ENCODE measurements at regions not wholly inside any gene's neighbourhood (a gene's known extent, or its start where the extent isn't known, plus 50 kb on each side); places are given as distances from the start of the nearest gene placed in this dataset.

DNA sequence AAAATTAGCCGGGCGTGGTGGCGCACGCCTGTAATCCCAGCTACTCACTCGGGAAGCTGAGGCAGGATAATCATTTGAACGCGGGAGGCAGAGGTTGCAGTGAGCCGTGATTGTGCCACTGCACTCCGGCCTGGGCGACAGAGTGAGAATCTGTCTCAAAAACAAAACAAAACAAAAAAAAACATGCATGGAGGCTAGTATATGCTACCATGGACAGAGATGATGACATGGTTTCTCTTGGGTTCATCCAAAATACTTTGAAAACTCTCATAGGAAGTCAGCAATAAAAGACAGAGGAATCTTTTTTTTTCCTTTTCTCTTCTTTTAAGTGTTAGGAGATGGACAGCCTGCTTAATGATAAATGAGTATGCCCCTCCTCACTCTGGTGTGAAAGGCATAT lies 137.7 kb upstream of the MB21D2 start:
- no peaks in the 10 kb centered on the region for H3K9me2 ChIP-seq (replicated peaks; ENCODE audit: control insufficient read depth, low read length)
- no peak overlapping the region for H3K27ac ChIP-seq (ENCODE audit: low read depth, low read length)
- no peak overlapping the region for H3K4me3 ChIP-seq (ENCODE audit: low read length)
- no peaks in the 10 kb centered on the region for H3F3A ChIP-seq (ENCODE audit: control insufficient read depth, insufficient read depth)
- H3K4me1 ChIP-seq (ENCODE audit: control insufficient read depth, low read length) = no peaks in the 10 kb centered on the region
- TF ChIP-seq EZH2phosphoT487 (IDR thresholded peaks at IDR 0.05; ENCODE audit: borderline replicate concordance, low read length) = no peak
- TF ChIP-seq, protein P1, sequence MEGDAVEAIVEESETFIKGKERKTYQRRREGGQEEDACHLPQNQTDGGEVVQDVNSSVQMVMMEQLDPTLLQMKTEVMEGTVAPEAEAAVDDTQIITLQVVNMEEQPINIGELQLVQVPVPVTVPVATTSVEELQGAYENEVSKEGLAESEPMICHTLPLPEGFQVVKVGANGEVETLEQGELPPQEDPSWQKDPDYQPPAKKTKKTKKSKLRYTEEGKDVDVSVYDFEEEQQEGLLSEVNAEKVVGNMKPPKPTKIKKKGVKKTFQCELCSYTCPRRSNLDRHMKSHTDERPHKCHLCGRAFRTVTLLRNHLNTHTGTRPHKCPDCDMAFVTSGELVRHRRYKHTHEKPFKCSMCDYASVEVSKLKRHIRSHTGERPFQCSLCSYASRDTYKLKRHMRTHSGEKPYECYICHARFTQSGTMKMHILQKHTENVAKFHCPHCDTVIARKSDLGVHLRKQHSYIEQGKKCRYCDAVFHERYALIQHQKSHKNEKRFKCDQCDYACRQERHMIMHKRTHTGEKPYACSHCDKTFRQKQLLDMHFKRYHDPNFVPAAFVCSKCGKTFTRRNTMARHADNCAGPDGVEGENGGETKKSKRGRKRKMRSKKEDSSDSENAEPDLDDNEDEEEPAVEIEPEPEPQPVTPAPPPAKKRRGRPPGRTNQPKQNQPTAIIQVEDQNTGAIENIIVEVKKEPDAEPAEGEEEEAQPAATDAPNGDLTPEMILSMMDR (IDR thresholded peaks at IDR 0.05; ENCODE audit: low read depth, low read length, poor library complexity, severe bottlenecking) = no peak
- no peak overlapping the region for H3K4me2 ChIP-seq (ENCODE audit: low read length)
- no peaks in the 10 kb centered on the region for H3K36me3 ChIP-seq (ENCODE audit: control insufficient read depth, low read length)
- H3K9me3 ChIP-seq (ENCODE audit: control insufficient read depth, insufficient read depth, low read length) = no peaks in the 10 kb centered on the region
- H3K79me2 ChIP-seq (ENCODE audit: control insufficient read depth, low read length) = no peaks in the 10 kb centered on the region
- no peaks in the 10 kb centered on the region for H3K27me3 ChIP-seq (ENCODE audit: control insufficient read depth, low read length)
- no peaks in the 10 kb centered on the region for H4K20me1 ChIP-seq (ENCODE audit: control insufficient read depth, insufficient read depth, low read depth, low read length)

GRCh38 chr3:193057616-193058015 lies 140.0 kb upstream of the MB21D2 start:
- Histone ChIP-seq H3F3A (ENCODE audit: control insufficient read depth, insufficient read depth) (no peaks in the 10 kb centered on the region), H3K79me2 (ENCODE audit: control insufficient read depth, low read length) (no peaks in the 10 kb centered on the region), H3K27ac (ENCODE audit: low read depth, low read length) (no peak overlapping the region), H3K36me3 (ENCODE audit: control insufficient read depth, low read length) (no peaks in the 10 kb centered on the region), H3K27me3 (ENCODE audit: control insufficient read depth, low read length) (no peaks in the 10 kb centered on the region), H3K4me3 (ENCODE audit: low read length) (no peak overlapping the region), H3K9me3 (ENCODE audit: control insufficient read depth, insufficient read depth, low read length) (no peaks in the 10 kb centered on the region), H4K20me1 (ENCODE audit: control insufficient read depth, insufficient read depth, low read depth, low read length) (no peaks in the 10 kb centered on the region), H3K9me2 (replicated peaks; ENCODE audit: control insufficient read depth, low read length) (no peaks in the 10 kb centered on the region), H3K4me1 (ENCODE audit: control insufficient read depth, low read length) (no peaks in the 10 kb centered on the region), H3K4me2 (ENCODE audit: low read length) (no peak overlapping the region)
- no peak for TF ChIP-seq EZH2phosphoT487 (IDR thresholded peaks at IDR 0.05; ENCODE audit: borderline replicate concordance, low read length)
- TF ChIP-seq, protein P1 (IDR thresholded peaks at IDR 0.05; ENCODE audit: low read depth, low read length, poor library complexity, severe bottlenecking) = no peak

- H3K4me3 ChIP-seq (ENCODE audit: low read length) = no peak overlapping the region
- H3K4me2 ChIP-seq (ENCODE audit: low read length) = no peak overlapping the region
- H3F3A ChIP-seq (ENCODE audit: control insufficient read depth, insufficient read depth) = no peaks in the 10 kb centered on the region
- no peaks in the 10 kb centered on the region for H3K4me1 ChIP-seq (ENCODE audit: control insufficient read depth, low read length)
- no peaks in the 10 kb centered on the region for H3K79me2 ChIP-seq (ENCODE audit: control insufficient read depth, low read length)
- no peaks in the 10 kb centered on the region for H3K27me3 ChIP-seq (ENCODE audit: control insufficient read depth, low read length)
- H4K20me1 ChIP-seq (ENCODE audit: control insufficient read depth, insufficient read depth, low read depth, low read length) = no peaks in the 10 kb centered on the region
- no peak overlapping the region for H3K27ac ChIP-seq (ENCODE audit: low read depth, low read length)
- TF ChIP-seq, protein P1 (IDR thresholded peaks at IDR 0.05; ENCODE audit: low read depth, low read length, poor library complexity, severe bottlenecking) = no peak
- no peak for TF ChIP-seq EZH2phosphoT487 (IDR thresholded peaks at IDR 0.05; ENCODE audit: borderline replicate concordance, low read length)
- H3K36me3 ChIP-seq (ENCODE audit: control insufficient read depth, low read length) = no peaks in the 10 kb centered on the region
- H3K9me2 ChIP-seq (replicated peaks; ENCODE audit: control insufficient read depth, low read length) = no peaks in the 10 kb centered on the region
- H3K9me3 ChIP-seq (ENCODE audit: control insufficient read depth, insufficient read depth, low read length) = no peaks in the 10 kb centered on the region
Observed at GRCh38 chr3:193060748-193061546, 143.3 kb upstream of the MB21D2 start.
